Astrocyte (in vitro differentiated cells and primary cell): ENCODE measurements at regions not wholly inside any gene's neighbourhood (a gene's known extent, or its start where the extent isn't known, plus 50 kb on each side); places are given as distances from the start of the nearest gene placed in this dataset.

ENCODE experiments used
- CTCF ChIP-seq: IDR thresholded peaks from 2 replicates; pipeline ENCODE4 v1.5.1; 2011; ENCODE audit warnings: low read depth, mild to moderate bottlenecking, inconsistent platforms, low read length, moderate library complexity; ENCODE audit not compliant: insufficient read depth
- EZH2 ChIP-seq: IDR thresholded peaks from 2 replicates; pipeline ENCODE4 v1.6.1; 2012; ENCODE audit warnings: mild to moderate bottlenecking, low read length, inconsistent platforms; ENCODE audit not compliant: insufficient read depth

- TF ChIP-seq EZH2 (no peak), CTCF (no peak)
Observed at GRCh38 chr4:136390824-136391223, 1141.5 kb downstream of the PCDH18 start.
